22Rv1 (cell line): ENCODE measurements at regions not wholly inside any gene's neighbourhood (a gene's known extent, or its start where the extent isn't known, plus 50 kb on each side); places are given as distances from the start of the nearest gene placed in this dataset.

Experiments
- CTCF ChIP-seq: fragments of 450-650 bp; IDR thresholded peaks from 2 replicates; pipeline ENCODE4 v1.5.1; 2017; ENCODE audit warnings: mild to moderate bottlenecking
- ZFX ChIP-seq: fragments of 450-650 bp; IDR thresholded peaks from 2 replicates; pipeline ENCODE4 v1.6.1; 2017; ENCODE audit warnings: antibody characterized with exemption, borderline replicate concordance

- TF ChIP-seq CTCF (no peak), ZFX (no peak)
Observed at GRCh38 chr7:25770235-25770634, 381.8 kb upstream of the NFE2L3 start.
